ENCODE measurements at regions not wholly inside any gene's neighbourhood (a gene's known extent, or its start where the extent isn't known, plus 50 kb on each side); places are given as distances from the start of the nearest gene placed in this dataset.
"Not testable (repeated sequence)": the region's sequence is repeated elsewhere in the genome, so short reads cannot be mapped to it uniquely, and the experiment has no call there.

DNA sequence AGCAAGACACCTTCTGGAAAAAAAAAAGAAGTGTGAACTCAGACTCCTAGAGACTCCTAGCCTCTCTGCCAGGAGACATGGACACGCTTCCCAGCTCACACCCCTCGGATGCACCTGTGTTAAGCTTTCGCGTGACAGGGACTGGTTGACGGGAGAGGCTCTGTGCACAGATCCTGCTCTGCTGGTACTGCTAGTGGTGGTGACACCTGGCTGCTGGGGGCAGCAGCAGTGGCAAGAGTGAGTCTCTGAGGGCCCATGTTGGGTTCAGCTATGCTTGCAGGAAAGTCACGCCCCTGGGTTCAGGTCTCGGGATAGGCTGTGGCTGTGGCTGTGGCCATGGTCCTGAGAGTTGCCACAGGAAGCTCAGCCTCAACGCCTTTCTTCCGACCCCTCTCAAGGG, 81.1 kb downstream of the XRCC2 start:
- DNase-seq: no peak

- no peak for DNase-seq
These were observed 84.0 kb downstream of the XRCC2 start for GRCh38 chr7:152591976-152592375.

- no peak for DNase-seq
These were observed 85.5 kb downstream of the XRCC2 start for GRCh38 chr7:152590481-152590880.

DNA sequence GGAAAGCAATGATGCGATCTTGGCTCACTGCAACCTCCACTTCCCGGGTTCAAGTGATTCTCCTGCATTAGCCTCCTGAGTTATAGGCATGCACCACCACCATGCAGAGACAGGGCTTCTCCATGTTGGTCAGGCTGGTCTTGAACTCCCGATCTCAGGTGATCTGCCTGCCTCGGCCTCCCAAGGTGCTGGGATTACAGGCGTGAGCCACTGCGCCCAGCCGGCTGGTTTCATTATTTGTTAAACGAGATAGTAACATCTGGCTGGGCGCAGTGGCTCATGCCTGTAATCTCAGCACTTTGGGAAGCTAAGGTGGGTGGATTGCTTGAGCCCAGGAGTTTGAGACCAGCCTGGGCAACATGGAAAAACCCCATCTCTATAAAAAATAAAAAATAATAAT, 86.1 kb downstream of the XRCC2 start:
- DNase-seq: not testable (repeated sequence)

DNA sequence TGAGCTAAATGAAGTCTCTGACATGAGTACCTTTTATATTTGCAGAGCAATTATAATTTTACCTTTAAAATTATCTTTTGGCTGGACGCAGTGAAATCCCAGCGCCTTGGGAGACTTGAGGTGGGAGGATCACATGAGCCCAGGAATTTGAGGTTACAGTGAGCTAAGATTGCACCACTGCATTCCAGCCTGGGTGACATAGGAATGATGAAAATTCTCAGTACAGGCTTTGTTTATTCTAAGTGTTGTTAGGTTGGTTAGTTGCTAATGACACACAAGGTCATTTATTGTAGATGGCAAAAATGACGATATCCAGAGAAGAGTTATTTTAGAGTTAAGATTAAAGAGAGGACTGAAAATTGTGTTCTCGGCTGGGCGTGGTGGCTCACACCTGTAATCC, 87.6 kb downstream of the XRCC2 start:
- peak; percentile 4 for DNase-seq

DNA sequence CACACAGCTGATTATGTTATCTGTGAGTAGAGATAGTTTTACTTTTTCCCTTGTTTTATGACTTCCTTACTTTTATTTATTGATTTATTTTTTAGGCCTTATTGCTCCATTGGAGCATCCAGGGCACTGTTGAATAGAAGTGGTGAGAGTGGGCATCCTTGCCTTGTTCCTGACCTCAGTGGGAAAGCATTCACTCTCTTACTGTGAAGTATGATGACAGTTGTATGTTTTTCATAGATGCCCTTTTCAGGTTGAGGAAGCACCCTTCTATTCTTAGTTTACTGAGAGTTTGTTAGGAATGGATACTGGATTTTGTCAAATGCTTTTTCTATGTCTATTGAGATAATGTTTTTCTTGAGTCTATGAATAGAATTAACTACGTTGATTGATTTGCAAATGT, 88.6 kb downstream of the XRCC2 start:
- no peak for DNase-seq

- no peak for DNase-seq
These were observed 92.9 kb downstream of the XRCC2 start for GRCh38 chr7:152583006-152583405.

DNA sequence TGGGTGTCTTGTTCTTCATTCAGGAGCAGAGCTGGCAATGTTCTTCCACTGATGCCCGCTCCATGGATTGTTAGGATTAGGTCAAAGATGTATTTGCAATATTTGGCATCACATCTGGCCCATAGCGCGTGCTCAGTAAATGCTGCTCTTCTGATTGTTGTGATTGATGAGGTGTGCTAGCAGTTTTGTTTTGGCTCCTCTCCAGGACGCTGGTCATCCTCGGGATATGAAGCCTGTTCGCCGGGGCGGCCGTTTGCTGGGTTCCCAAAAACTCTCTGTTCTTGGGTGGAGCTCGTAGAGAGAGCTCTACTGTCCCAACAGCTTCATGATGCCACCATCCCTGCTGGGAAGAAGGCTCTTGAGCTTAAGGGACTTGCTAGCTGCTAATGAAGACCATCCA, 96.9 kb downstream of the XRCC2 start:
- DNase-seq: no peak

DNA sequence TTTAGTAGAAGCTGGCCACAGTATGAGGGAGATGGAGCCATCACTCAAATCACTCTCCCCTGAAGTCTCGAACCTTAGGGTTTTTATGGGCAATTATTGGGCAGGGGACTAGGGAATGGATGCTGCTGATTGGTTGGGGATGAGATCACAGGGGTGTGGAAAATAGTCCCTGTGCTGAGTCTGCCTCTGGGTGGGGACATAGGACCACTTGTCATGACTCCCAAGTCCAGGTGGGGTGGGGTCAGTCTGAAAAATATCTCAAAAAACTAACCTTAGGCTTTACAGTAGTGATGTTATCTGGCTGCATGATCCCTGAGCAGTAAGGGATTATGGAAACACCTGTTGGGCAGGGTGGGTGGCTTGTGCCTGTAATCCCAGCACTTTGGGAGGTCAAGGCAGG, 98.6 kb downstream of the XRCC2 start:
- no peak for DNase-seq

DNA sequence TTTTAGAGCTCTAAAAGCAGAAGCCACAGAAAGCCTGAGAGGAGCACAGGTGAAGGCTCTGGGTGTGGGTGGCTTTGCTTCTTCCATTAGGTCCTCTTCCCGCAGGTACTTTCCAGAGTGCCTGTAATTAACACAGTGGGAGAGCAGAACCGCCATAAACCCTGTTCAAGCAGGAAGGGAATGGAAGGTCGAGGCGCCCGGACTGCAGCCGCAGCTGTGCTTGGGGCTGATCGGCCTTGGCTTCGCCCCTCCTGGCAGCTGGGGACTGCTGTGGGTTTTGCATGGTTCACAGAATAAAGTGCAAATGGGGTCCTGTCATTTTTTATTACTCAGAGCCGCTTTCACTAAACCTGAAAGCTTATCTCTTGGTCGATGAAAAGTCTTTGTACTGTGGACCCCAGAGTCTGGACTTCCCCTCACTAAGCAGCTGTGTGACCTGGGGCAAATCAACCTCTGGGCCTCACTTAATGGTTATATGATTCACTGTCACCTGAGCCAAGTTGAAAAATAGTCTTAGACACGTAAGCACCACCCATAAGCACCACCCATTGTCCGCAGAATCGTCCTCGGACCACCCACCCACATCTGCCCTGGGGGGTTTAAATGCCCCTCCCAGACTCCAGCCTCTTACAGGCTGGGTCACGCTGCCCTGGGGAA, 100.9 kb downstream of the XRCC2 start:
- DNase-seq: no peak

GRCh38 chr7:152573186-152573585, 102.8 kb downstream of the XRCC2 start:
- DNase-seq: not testable (repeated sequence)

DNA sequence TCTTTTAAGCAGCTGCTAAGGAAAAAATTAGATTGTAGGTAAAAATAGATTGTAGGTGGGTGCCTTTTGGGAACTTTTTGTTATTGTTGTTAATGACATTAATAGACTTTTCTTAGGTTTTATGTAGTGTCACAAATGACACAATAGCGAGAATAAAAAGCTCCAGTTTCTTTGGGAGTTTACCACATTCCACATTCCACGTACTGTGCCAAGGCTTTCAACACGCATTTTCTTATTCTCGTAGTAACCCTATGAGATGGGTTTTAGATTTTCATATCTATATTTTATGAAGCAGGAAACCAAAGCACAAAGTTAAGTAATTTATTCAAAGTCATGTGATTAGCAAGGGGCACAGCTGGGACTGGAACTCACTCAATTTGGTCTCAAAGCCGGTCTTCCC, 103.8 kb downstream of the XRCC2 start:
- no peak for DNase-seq

DNA sequence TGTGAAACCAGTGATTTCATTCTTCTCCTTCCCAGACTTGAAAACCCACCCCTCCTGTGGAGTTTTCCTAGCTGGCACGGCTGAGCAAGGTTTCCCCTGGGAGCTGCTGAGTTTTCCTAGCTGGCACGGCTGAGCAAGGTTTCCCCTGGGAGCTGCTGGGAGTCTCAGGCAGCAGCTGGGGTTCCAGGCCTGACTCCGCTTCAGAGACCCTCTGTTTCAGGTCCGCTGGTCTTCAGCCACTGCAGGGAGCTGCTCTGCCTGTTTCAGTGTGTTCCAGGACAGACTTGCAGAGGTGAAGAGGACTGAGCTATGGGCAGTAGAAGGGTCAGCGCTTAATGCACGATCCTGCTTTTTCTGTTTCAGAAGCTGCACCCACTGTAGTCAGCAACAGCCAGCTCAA, 104.9 kb downstream of the XRCC2 start:
- DNase-seq: no peak

DNA sequence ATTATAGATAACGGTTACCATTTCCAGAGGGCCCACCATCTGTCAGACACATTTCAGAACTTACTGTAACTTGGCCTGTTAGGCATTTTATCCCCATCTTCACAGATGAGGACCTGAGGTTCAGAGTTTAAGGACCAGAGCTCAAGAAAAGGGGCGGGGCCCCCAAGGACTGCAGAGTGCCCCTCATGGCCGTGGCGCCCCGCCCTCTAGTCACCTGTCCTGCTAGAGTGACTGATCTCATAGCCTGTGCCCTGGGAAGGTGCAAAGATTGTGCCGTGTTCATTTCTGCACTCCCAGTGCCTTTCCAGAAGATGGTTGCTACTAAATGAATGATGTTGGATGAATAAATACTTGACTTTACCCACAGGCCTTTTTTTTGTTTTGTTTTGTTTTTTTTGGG, 107.0 kb downstream of the XRCC2 start:
- no peak for DNase-seq

DNA sequence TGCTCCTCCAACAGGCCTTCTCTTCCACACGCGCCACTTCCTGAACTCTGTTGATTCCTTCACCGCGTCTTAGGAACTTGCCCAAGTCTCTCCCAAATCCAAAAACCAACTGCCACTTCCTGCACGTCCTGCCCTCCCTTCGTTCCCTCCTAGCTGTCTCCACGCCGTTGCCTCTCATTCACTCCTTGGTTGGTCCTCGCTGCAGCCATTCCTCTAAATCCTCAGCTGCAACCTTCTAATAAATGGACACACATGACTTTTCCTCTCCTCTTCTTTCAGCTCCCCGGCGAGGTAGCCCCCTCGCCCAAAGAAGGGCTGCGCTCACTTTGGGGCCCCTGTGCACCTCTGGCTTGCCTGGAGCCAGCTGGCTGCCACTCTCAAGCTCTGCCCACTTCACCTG, 110.2 kb downstream of the XRCC2 start:
- no peak for DNase-seq

GRCh38 chr7:152564656-152565250, 111.2 kb downstream of the XRCC2 start:
- no peak for DNase-seq

DNA sequence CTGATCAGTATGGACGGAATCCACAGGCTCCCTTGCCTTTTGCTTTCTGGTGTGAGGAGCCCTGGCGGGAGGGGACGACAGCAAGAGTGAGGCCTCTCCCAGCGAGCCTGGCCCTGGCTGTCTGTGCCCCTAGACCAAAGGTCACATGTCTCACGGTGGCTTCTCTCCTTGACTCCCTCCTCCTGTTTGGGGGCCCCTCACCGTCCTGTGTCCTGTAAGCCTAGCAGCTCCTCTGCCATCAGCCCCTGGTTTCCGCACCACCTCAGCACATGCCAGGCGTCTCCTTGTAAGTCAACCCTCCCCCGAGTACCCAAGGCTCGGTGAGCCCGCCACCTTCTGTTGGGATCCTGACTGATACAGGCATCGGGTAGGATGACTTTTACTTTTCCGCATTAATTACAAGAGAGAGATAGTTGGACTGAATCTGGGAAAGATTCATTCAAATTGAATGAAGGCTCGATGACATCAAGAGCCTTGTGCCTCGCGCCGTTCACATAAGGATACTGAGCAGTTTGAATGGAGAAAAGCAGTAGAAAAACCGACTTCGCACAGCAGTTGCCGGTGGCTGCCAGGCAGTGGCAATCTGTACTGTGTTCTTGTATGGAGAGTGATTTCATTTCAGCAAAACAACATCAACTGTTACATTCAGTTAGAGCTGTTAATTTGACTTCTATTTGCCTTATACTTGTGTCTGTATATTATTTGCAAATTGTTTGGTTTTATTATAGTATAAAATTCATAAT, 119.8 kb downstream of the XRCC2 start:
- no peak for DNase-seq

- no peak for DNase-seq
These were observed 118.0 kb upstream of the KMT2C start for GRCh38 chr7:152553671-152554317.

DNA sequence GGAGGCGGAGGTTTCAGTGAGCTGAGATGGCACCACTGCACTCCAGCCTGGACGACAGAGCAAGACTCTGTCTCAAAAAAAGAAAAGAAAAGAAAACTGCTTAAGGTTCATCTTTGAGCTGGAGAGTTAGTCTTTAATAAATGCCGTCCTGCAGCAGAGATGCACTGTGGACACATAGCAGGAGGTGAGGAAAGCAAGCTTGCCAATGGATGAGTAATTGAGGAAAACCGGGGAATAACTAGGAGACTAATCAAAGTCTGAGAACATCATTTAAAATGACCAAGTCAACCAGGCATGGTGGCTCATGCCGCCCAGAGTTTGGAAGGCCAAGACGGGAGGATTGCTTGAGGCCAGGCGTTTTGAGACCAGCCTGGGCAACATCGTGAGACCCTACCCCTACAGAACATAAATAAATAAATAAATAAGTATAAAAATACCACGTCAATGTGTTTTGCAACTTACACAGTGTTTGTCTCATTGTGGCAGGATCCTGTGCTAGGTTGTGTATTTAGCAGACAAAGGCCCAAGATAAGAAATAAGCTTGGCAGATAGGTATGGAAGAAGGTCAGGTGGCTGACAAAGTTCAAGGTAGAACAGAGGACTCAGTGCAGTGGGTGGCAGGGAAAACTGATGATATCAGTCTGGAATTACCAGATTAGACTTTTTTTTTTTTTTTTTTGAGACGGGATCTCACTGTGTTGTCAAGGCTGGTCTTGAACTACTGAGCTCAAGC, 115.7 kb upstream of the KMT2C start:
- DNase-seq: no peak

GRCh38 chr7:152544971-152545619, 109.3 kb upstream of the KMT2C start:
- DNase-seq: no peak

DNA sequence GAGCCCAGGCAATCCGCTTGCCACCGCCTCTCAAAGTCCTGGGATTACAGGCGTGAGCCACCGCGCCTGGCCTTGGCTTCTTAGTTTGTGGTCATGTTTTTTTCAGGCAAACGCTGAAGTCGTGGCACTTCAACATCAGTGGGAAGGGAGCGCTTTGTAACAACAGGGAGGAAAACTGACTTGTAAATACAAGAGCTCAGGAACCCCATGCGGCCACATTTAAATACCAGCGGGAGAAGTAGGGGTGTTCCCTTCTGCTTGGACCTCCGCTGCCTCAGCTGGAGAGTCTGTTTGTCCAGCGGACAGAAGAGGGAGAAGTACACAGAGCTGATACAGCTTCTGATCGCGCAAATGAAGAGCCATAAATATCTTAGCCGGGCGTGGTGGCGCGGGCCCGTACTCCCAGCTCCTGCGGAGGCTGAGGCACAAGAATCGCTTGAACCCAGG, 108.7 kb upstream of the KMT2C start:
- DNase-seq: no peak

DNA sequence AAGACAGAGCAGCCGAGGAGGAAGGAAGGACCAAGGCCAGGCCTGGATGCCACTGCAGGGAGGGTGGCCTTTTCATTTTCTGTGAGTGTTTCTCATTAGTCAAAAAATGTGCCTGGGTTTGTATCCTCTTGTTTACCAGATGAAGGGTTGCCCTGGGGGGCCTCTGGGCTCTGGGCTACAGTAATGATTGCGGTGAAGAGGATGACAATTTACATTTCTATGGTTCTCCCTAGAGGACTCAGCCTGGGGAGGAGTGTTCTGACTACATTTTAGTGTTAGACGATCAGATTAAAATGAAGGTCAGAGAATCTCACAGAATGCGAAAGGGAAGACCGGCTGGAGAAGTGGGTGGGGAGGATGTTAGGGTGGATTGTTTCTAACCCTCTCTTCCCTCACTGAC, 108.0 kb upstream of the KMT2C start:
- peak; percentile 81 for DNase-seq
